ENCODE measurements at regions not wholly inside any gene's neighbourhood (a gene's known extent, or its start where the extent isn't known, plus 50 kb on each side); places are given as distances from the start of the nearest gene placed in this dataset.

GRCh38 chr14:40371011-40371410, 938.8 kb upstream of the FBXO33 start (continued):
- TF ChIP-seq ZNF462 (CRISPR knock-in tag; IDR thresholded peaks at IDR 0.05): no peak

- Mint-ChIP-seq H3K27ac (no peak overlapping the region), H3K36me3 (ENCODE audit: low read depth) (no peaks in the 10 kb centered on the region; the same call in 2 of the 3 replicates), H3K4me1 (peaks cover 5% of the 10 kb centered on the region; the same call in 2 of the 3 replicates), H3K4me3 (no peak overlapping the region), H3K9me3 (no peaks in the 10 kb centered on the region), H3K27me3 (ENCODE audit: insufficient read depth, low read depth, poor library complexity) (no peaks in the 10 kb centered on the region)
- no peaks in the 10 kb centered on the region for H3K27me3 ChIP-seq (ENCODE audit: insufficient read depth)
- H3K27ac ChIP-seq (ENCODE audit: low read depth): no peak overlapping the region
- H3F3A ChIP-seq (replicated peaks; ENCODE audit: low read depth): no peaks in the 10 kb centered on the region
- H3K9me2 ChIP-seq (ENCODE audit: insufficient read depth): no peaks in the 10 kb centered on the region
- no peaks in the 10 kb centered on the region for H4K20me1 ChIP-seq (replicated peaks; ENCODE audit: insufficient read depth)
- peaks cover 6% of the 10 kb centered on the region; the same call in 1 of the 2 replicates for H3K4me1 ChIP-seq (ENCODE audit: insufficient read depth)
- no peak overlapping the region for H3K4me2 ChIP-seq
- H3K79me2 ChIP-seq (replicated peaks; ENCODE audit: insufficient read depth): no peaks in the 10 kb centered on the region
- H3K36me3 ChIP-seq (ENCODE audit: insufficient read depth): no peaks in the 10 kb centered on the region
- H2AFZ ChIP-seq: no peak overlapping the region
- H3K4me3 ChIP-seq: no peak overlapping the region
- no peak for DNase-seq (ENCODE audit: low spot score)
- ATAC-seq: no peak
- TF ChIP-seq ZNF114 (CRISPR knock-in tag; IDR thresholded peaks at IDR 0.05) (no peak), ZNF462 (CRISPR knock-in tag; IDR thresholded peaks at IDR 0.05) (no peak), CREB1 (CRISPR knock-in tag; IDR thresholded peaks at IDR 0.05; ENCODE audit: low read depth) (no peak), JUNB (IDR thresholded peaks at IDR 0.05; ENCODE audit: unreplicated experiment) (no peak), NANOG (IDR thresholded peaks at IDR 0.05; ENCODE audit: borderline replicate concordance) (no peak), EZH2 (IDR thresholded peaks at IDR 0.05; ENCODE audit: low read depth, unreplicated experiment) (no peak), POLR2AphosphoS5 (IDR thresholded peaks at IDR 0.05; ENCODE audit: low read depth) (no peak)
Observed at GRCh38 chr14:40368314-40368713, 936.1 kb upstream of the FBXO33 start.

Measured in GM23338 (cell line).